Neuronal stem cell (in vitro differentiated cells): ENCODE measurements at regions not wholly inside any gene's neighbourhood (a gene's known extent, or its start where the extent isn't known, plus 50 kb on each side); places are given as distances from the start of the nearest gene placed in this dataset.

ENCODE experiments used
- DNase-seq: peaks from one replicate; pipeline ENCODE4 v3.0.0-alpha.2; 2013; ENCODE audit warnings: low spot score
- H2AFZ ChIP-seq: one replicate; pipeline ENCODE4 v1.6.1; 2013; ENCODE audit warnings: mild to moderate bottlenecking, low read length, inconsistent platforms
- H2AK5ac ChIP-seq: 2 replicates; pipeline ENCODE4 v1.6.1; 2013; ENCODE audit warnings: low read depth, mild to moderate bottlenecking, inconsistent platforms, low read length, moderate library complexity, mixed read lengths
- H2BK120ac ChIP-seq: 2 replicates; pipeline ENCODE4 v1.6.1; 2013; ENCODE audit warnings: low read depth, mild to moderate bottlenecking, inconsistent platforms, low read length, moderate library complexity, mixed read lengths
- H2BK12ac ChIP-seq: one replicate; pipeline ENCODE4 v1.6.1; 2013; ENCODE audit warnings: low read length, inconsistent platforms
- H2BK15ac ChIP-seq: 2 replicates; pipeline ENCODE4 v1.6.1; 2013; ENCODE audit warnings: mild to moderate bottlenecking, low read length, inconsistent platforms, mixed read lengths
- H2BK5ac ChIP-seq: one replicate; pipeline ENCODE4 v1.6.1; 2013; ENCODE audit warnings: inconsistent platforms, mild to moderate bottlenecking, low read length, moderate library complexity
- H3K14ac ChIP-seq: one replicate; pipeline ENCODE4 v1.6.1; 2013; ENCODE audit warnings: low read length, inconsistent platforms
- H3K18ac ChIP-seq: 2 replicates; pipeline ENCODE4 v1.6.1; 2013; ENCODE audit warnings: low read length, inconsistent platforms
- H3K23ac ChIP-seq: 2 replicates; pipeline ENCODE4 v1.6.1; 2013; ENCODE audit warnings: low read depth, mild to moderate bottlenecking, mixed read lengths, low read length, inconsistent platforms; ENCODE audit not compliant: poor library complexity
- H3K27ac ChIP-seq: replicated peaks from 3 replicates; pipeline ENCODE4 v1.5.1; 2013; ENCODE audit warnings: low read length, inconsistent platforms
- H3K27me3 ChIP-seq, 3 experiments: 2 replicates each; pipeline ENCODE4 v1.6.1; 2013; ENCODE audit warnings: low read length in 3 of 3, mild to moderate bottlenecking in 2 of 3, inconsistent platforms in 1 of 3, low read depth in 1 of 3, mixed read lengths in 1 of 3, moderate library complexity in 1 of 3; ENCODE audit not compliant: control insufficient read depth in 3 of 3, insufficient read depth in 3 of 3
- H3K36me3 ChIP-seq, 2 donors: replicated peaks in 1 of 2; 2 replicates each; pipeline ENCODE4 v1.6.1; 2013; ENCODE audit warnings: low read length in 2 of 2; ENCODE audit not compliant: control insufficient read depth in 2 of 2, insufficient read depth in 2 of 2
- H3K4ac ChIP-seq: 2 replicates; pipeline ENCODE4 v1.6.1; 2013; ENCODE audit warnings: inconsistent platforms, mild to moderate bottlenecking, low read length, moderate library complexity
- H3K4me1 ChIP-seq, 2 donors: 1 replicate in 1 of 2; 2 replicates in 1 of 2; pipeline ENCODE4 v1.6.1; 2013; ENCODE audit warnings: low read length in 2 of 2, low read depth in 1 of 2; ENCODE audit not compliant: control insufficient read depth in 2 of 2, insufficient read depth in 1 of 2
- H3K4me2 ChIP-seq: one replicate; pipeline ENCODE4 v1.6.1; 2013; ENCODE audit warnings: mild to moderate bottlenecking, low read length, inconsistent platforms; ENCODE audit not compliant: insufficient read depth, poor library complexity, severe bottlenecking
- H3K4me3 ChIP-seq, 2 donors: 2 replicates each; pipeline ENCODE4 v1.5.1; 2013; ENCODE audit warnings: low read length in 2 of 2, mild to moderate bottlenecking in 2 of 2, inconsistent platforms in 1 of 2, moderate library complexity in 1 of 2
- H3K79me1 ChIP-seq: one replicate; pipeline ENCODE4 v1.6.1; 2013; ENCODE audit warnings: low read depth, mild to moderate bottlenecking, inconsistent platforms, low read length, moderate library complexity
- H3K9ac ChIP-seq: one replicate; pipeline ENCODE4 v1.6.1; 2013; ENCODE audit warnings: mild to moderate bottlenecking, low read depth, low read length, inconsistent platforms; ENCODE audit not compliant: poor library complexity
- H3K9me3 ChIP-seq, 2 donors: replicated peaks in 1 of 2; 2 replicates each; pipeline versions ENCODE3 to v1.6.1; 2013; ENCODE audit warnings: low read length in 2 of 2, mild to moderate bottlenecking in 2 of 2, inconsistent platforms in 1 of 2, low read depth in 1 of 2, mixed read lengths in 1 of 2, moderate library complexity in 1 of 2; ENCODE audit not compliant: control insufficient read depth in 2 of 2, insufficient read depth in 1 of 2
- H4K8ac ChIP-seq: one replicate; pipeline ENCODE4 v1.6.1; 2013; ENCODE audit warnings: low read depth, mild to moderate bottlenecking, inconsistent platforms, low read length, moderate library complexity
- H4K91ac ChIP-seq: one replicate; pipeline ENCODE4 v1.6.1; 2013; ENCODE audit warnings: low read length, low read depth, mild to moderate bottlenecking, inconsistent platforms; ENCODE audit not compliant: poor library complexity
- WGBS, 2 donors: extraction: QIAGEN DNeasy Blood & Tissue Kit; methylation state at CpG; one replicate each; pipeline ENCODE4 v1.1.7; 2013; ENCODE audit warnings: missing lambda C conversion rate in 2 of 2, mixed read lengths in 1 of 2; ENCODE audit not compliant: insufficient read length in 2 of 2, insufficient replicate concordance in 1 of 2; ENCODE audit errors: extremely low coverage in 2 of 2; 5-methylcytosine and 5-hydroxymethylcytosine counted together

GRCh38 chr5:68932830-68933434, 160.9 kb upstream of the SLC30A5 start:
- Histone ChIP-seq H2BK12ac (no peak overlapping the region), H3K79me1 (no peaks in the 10 kb centered on the region), H3K36me3 (no peaks in the 10 kb centered on the region), H3K4ac (no peak overlapping the region), H3K27me3 (no peaks in the 10 kb centered on the region), H3K4me2 (no peak overlapping the region), H3K18ac (no peak overlapping the region), H3K27ac (no peak overlapping the region), H2BK5ac (no peak overlapping the region), H2AK5ac (no peak overlapping the region), H3K9me3 (peaks cover 11 to 19% of the 10 kb centered on the region in 2 donors), H3K14ac (no peak overlapping the region), H3K4me1 (no peaks in the 10 kb centered on the region), H4K8ac (no peak overlapping the region), H2AFZ (no peak overlapping the region), H2BK120ac (no peak overlapping the region), H3K23ac (no peak overlapping the region), H3K4me3 (no peak overlapping the region), H3K9ac (no peak overlapping the region), H4K91ac (no peak overlapping the region), H2BK15ac (no peak overlapping the region)
- no CpG with 5 or more reads among the region's 3 CpGs for WGBS, 2 donors
- peak; percentile 38 for DNase-seq

- Histone ChIP-seq H3K4me1 (no peaks in the 10 kb centered on the region), H2BK5ac (no peak overlapping the region), H3K27me3 (no peaks in the 10 kb centered on the region), H3K36me3 (no peaks in the 10 kb centered on the region), H2BK12ac (no peak overlapping the region), H4K8ac (no peak overlapping the region), H3K9me3 (no peaks in the 10 kb centered on the region), H2BK15ac (no peak overlapping the region), H2AFZ (no peak overlapping the region), H2AK5ac (no peak overlapping the region), H3K14ac (no peak overlapping the region), H3K4ac (no peak overlapping the region), H3K18ac (no peak overlapping the region), H3K4me3 (no peak overlapping the region), H3K79me1 (no peaks in the 10 kb centered on the region), H3K4me2 (no peak overlapping the region), H3K23ac (no peak overlapping the region), H4K91ac (no peak overlapping the region), H2BK120ac (no peak overlapping the region), H3K27ac (no peak overlapping the region), H3K9ac (no peak overlapping the region)
- WGBS, 2 donors, result no CpG with 5 or more reads among the region's 2 CpGs
- no peak for DNase-seq
These were observed 151.6 kb upstream of the SLC30A5 start for GRCh38 chr5:68942169-68942568.

DNA sequence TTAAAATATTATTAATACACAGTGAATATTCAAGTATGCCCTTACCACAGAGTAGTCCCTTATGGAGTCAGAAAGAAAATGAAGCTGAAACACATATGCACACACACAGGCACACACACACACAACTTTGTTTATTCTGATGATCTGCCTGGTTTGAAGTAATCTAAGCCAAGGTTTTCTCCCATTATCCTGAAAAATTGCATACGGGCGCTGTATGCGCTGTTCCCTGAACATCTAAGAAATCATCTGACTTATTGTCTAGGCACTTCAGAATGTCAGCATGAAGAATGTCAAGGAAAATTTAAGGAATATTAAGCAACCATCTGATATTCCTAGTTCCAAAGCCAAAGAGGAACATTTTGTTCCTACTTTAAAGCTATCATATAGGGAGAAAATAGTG, 147.1 kb upstream of the SLC30A5 start:
- H3K9ac ChIP-seq, result no peak overlapping the region
- no peaks in the 10 kb centered on the region for H3K9me3 ChIP-seq
- no peak overlapping the region for H4K91ac ChIP-seq
- H3K36me3 ChIP-seq, result no peaks in the 10 kb centered on the region
- H2BK15ac ChIP-seq, result no peak overlapping the region
- H3K4ac ChIP-seq, result no peak overlapping the region
- no peak overlapping the region for H2BK12ac ChIP-seq
- no peaks in the 10 kb centered on the region for H3K79me1 ChIP-seq
- no peak overlapping the region for H2AFZ ChIP-seq
- H2BK5ac ChIP-seq, result no peak overlapping the region
- H2AK5ac ChIP-seq, result no peak overlapping the region
- H3K4me1 ChIP-seq, result peaks cover 0 to 8% of the 10 kb centered on the region in 2 donors
- no peak overlapping the region for H3K4me3 ChIP-seq
- no peak overlapping the region for H3K23ac ChIP-seq
- no peak overlapping the region for H4K8ac ChIP-seq
- H2BK120ac ChIP-seq, result no peak overlapping the region
- no peak overlapping the region for H3K27ac ChIP-seq
- DNase-seq, result no peak
- H3K27me3 ChIP-seq, result peaks cover 0 to 3% (median 0%) of the 10 kb centered on the region in 3 experiments
- WGBS, 2 donors, result no CpG with 5 or more reads among the region's 3 CpGs
- H3K4me2 ChIP-seq, result no peak overlapping the region
- no peak overlapping the region for H3K18ac ChIP-seq
- H3K14ac ChIP-seq, result no peak overlapping the region

DNA sequence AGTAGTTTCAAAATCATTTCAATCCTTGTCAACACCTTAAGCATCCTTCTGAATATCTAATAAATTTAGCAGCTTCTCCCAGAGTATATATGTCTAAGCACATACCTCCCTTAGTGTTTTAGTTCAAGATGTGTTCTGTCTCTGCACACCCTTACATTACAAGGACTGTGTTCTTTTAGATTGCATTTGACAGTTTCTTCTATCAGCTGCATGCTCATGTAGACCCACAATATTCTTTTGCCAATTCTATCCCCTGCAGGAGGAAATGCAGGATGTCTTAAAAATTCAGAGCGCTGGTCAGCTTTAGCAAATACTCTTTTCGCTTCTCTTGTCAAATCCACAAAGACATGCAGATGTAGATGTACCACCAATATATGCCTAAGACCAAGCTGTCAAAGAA, 145.8 kb upstream of the SLC30A5 start:
- WGBS, 2 donors, result no CpG with 5 or more reads among the region's 2 CpGs

More for the DNA sequence above, 145.8 kb upstream of the SLC30A5 start:
- no peak overlapping the region for H2AFZ ChIP-seq
- no peak overlapping the region for H4K8ac ChIP-seq
- peaks cover 0 to 3% (median 0%) of the 10 kb centered on the region in 3 experiments for H3K27me3 ChIP-seq
- peaks cover 0 to 8% of the 10 kb centered on the region in 2 donors for H3K4me1 ChIP-seq
- H2BK120ac ChIP-seq, result no peak overlapping the region
- H3K36me3 ChIP-seq, result no peaks in the 10 kb centered on the region
- no peak overlapping the region for H2BK15ac ChIP-seq
- H2BK5ac ChIP-seq, result no peak overlapping the region
- no peak overlapping the region for H2AK5ac ChIP-seq
- no peaks in the 10 kb centered on the region for H3K79me1 ChIP-seq
- no peak for DNase-seq
- no peak overlapping the region for H3K18ac ChIP-seq
- H3K9ac ChIP-seq, result no peak overlapping the region
- no peak overlapping the region for H3K4ac ChIP-seq
- H3K4me2 ChIP-seq, result no peak overlapping the region
- no peak overlapping the region for H3K4me3 ChIP-seq
- no peak overlapping the region for H3K14ac ChIP-seq
- no peak overlapping the region for H2BK12ac ChIP-seq
- H3K27ac ChIP-seq, result no peak overlapping the region
- no peak overlapping the region for H4K91ac ChIP-seq
- H3K23ac ChIP-seq, result no peak overlapping the region
- H3K9me3 ChIP-seq, result no peaks in the 10 kb centered on the region
